ENCODE measurements at regions not wholly inside any gene's neighbourhood (a gene's known extent, or its start where the extent isn't known, plus 50 kb on each side); places are given as distances from the start of the nearest gene placed in this dataset.

GRCh38 chr17:12406623-12407215, 259.0 kb upstream of the MYOCD start:
- intact Hi-C loops (cut with micrococcal nuclease; ENCODE audit: unreplicated experiment) = no loop called here

GRCh38 chr17:12407495-12408252, 258.0 kb upstream of the MYOCD start:
- no peak overlapping the region for H3K27ac ChIP-seq (ENCODE audit: low read depth, low read length, poor library complexity, severe bottlenecking)
- intact Hi-C loops (cut with micrococcal nuclease; ENCODE audit: unreplicated experiment) = no loop called here
- H3K9me3 ChIP-seq (ENCODE audit: low read depth, low read length, poor library complexity, severe bottlenecking) = no peaks in the 10 kb centered on the region
- DNase-seq (ENCODE audit: low spot score) = no peak
- no peaks in the 10 kb centered on the region for H3K36me3 ChIP-seq (ENCODE audit: insufficient read depth, low read length, poor library complexity, severe bottlenecking)
- TF ChIP-seq, protein P1, sequence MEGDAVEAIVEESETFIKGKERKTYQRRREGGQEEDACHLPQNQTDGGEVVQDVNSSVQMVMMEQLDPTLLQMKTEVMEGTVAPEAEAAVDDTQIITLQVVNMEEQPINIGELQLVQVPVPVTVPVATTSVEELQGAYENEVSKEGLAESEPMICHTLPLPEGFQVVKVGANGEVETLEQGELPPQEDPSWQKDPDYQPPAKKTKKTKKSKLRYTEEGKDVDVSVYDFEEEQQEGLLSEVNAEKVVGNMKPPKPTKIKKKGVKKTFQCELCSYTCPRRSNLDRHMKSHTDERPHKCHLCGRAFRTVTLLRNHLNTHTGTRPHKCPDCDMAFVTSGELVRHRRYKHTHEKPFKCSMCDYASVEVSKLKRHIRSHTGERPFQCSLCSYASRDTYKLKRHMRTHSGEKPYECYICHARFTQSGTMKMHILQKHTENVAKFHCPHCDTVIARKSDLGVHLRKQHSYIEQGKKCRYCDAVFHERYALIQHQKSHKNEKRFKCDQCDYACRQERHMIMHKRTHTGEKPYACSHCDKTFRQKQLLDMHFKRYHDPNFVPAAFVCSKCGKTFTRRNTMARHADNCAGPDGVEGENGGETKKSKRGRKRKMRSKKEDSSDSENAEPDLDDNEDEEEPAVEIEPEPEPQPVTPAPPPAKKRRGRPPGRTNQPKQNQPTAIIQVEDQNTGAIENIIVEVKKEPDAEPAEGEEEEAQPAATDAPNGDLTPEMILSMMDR (conservative IDR thresholded peaks at IDR 0.05; ENCODE audit: low read depth, low read length) = no peak
- no peak for TF ChIP-seq EZH2 (IDR thresholded peaks at IDR 0.05; ENCODE audit: borderline replicate concordance, low read depth, low read length, poor library complexity, severe bottlenecking)
- ChIA-PET POLR2A (ENCODE audit: low non-redundant PET) (no interaction called here), CTCF (no interaction called here)
- H3K4me1 ChIP-seq (ENCODE audit: insufficient read depth, low read length, poor library complexity, severe bottlenecking) = no peaks in the 10 kb centered on the region
- peaks cover 2% of the 10 kb centered on the region for H3K27me3 ChIP-seq (replicated peaks; ENCODE audit: insufficient read depth, low read depth, low read length, poor library complexity)
- H3K4me3 ChIP-seq (ENCODE audit: low read depth, low read length, poor library complexity, severe bottlenecking) = no peak overlapping the region
- BruUV-seq (replicated peaks) = no TSS peak

More at GRCh38 chr17:12406623-12407215, 259.0 kb upstream of the MYOCD start:
- Histone ChIP-seq H3K36me3 (ENCODE audit: insufficient read depth, low read length, poor library complexity, severe bottlenecking) (no peaks in the 10 kb centered on the region), H3K27ac (ENCODE audit: low read depth, low read length, poor library complexity, severe bottlenecking) (no peak overlapping the region), H3K27me3 (replicated peaks; ENCODE audit: insufficient read depth, low read depth, low read length, poor library complexity) (peaks cover 7% of the 10 kb centered on the region), H3K4me1 (ENCODE audit: insufficient read depth, low read length, poor library complexity, severe bottlenecking) (no peaks in the 10 kb centered on the region), H3K4me3 (ENCODE audit: low read depth, low read length, poor library complexity, severe bottlenecking) (no peak overlapping the region), H3K9me3 (ENCODE audit: low read depth, low read length, poor library complexity, severe bottlenecking) (no peaks in the 10 kb centered on the region)
- ChIA-PET POLR2A (ENCODE audit: low non-redundant PET) (no interaction called here), CTCF (no interaction called here)
- TF ChIP-seq, protein P1 (conservative IDR thresholded peaks at IDR 0.05; ENCODE audit: low read depth, low read length) = no peak
- no peak for TF ChIP-seq EZH2 (IDR thresholded peaks at IDR 0.05; ENCODE audit: borderline replicate concordance, low read depth, low read length, poor library complexity, severe bottlenecking)
- BruUV-seq (replicated peaks) = no TSS peak
- no peak for DNase-seq (ENCODE audit: low spot score)

- H3K36me3 ChIP-seq (ENCODE audit: insufficient read depth, low read length, poor library complexity, severe bottlenecking) = no peaks in the 10 kb centered on the region
- TF ChIP-seq, protein P1 (conservative IDR thresholded peaks at IDR 0.05; ENCODE audit: low read depth, low read length) = no peak
- no peak for TF ChIP-seq EZH2 (IDR thresholded peaks at IDR 0.05; ENCODE audit: borderline replicate concordance, low read depth, low read length, poor library complexity, severe bottlenecking)
- POLR2A ChIA-PET (ENCODE audit: low non-redundant PET) = no interaction called here
- H3K9me3 ChIP-seq (ENCODE audit: low read depth, low read length, poor library complexity, severe bottlenecking) = no peaks in the 10 kb centered on the region
- CTCF ChIA-PET = no interaction called here
- no peak overlapping the region for H3K27ac ChIP-seq (ENCODE audit: low read depth, low read length, poor library complexity, severe bottlenecking)
- peaks cover 4% of the 10 kb centered on the region for H3K27me3 ChIP-seq (replicated peaks; ENCODE audit: insufficient read depth, low read depth, low read length, poor library complexity)
- intact Hi-C loops (cut with micrococcal nuclease; ENCODE audit: unreplicated experiment) = no loop called here
- BruUV-seq (replicated peaks) = no TSS peak
- no peak for DNase-seq (ENCODE audit: low spot score)
- no peaks in the 10 kb centered on the region for H3K4me1 ChIP-seq (ENCODE audit: insufficient read depth, low read length, poor library complexity, severe bottlenecking)
- no peak overlapping the region for H3K4me3 ChIP-seq (ENCODE audit: low read depth, low read length, poor library complexity, severe bottlenecking)
Observed at GRCh38 chr17:12409082-12409481, 256.6 kb upstream of the MYOCD start.
